ENCODE measurements at regions not wholly inside any gene's neighbourhood (a gene's known extent, or its start where the extent isn't known, plus 50 kb on each side); places are given as distances from the start of the nearest gene placed in this dataset.
A peak's percentile ranks its signal among the peaks of the same experiment; 100 is the strongest.

GRCh38 chr10:10326116-10326515 lies 691.6 kb upstream of the CELF2 start:
- no peak for DNase-seq (ENCODE audit: extremely low read depth in 1 of 11, low read depth in 9 of 11, low spot score in 4 of 11)

- DNase-seq (ENCODE audit: extremely low read depth in 1 of 11, low read depth in 9 of 11, low spot score in 4 of 11): no peak
Observed at GRCh38 chr10:10327934-10328333, 689.7 kb upstream of the CELF2 start.

- peak in 1 of 11 donors; percentile 4 for DNase-seq (ENCODE audit: extremely low read depth in 1 of 11, low read depth in 9 of 11, low spot score in 4 of 11)
Observed at GRCh38 chr10:10330418-10330817, 687.3 kb upstream of the CELF2 start.

GRCh38 chr10:10332786-10333185 lies 684.9 kb upstream of the CELF2 start:
- no peak for DNase-seq (ENCODE audit: extremely low read depth in 1 of 11, low read depth in 9 of 11, low spot score in 4 of 11)

- no peak for DNase-seq (ENCODE audit: extremely low read depth in 1 of 11, low read depth in 9 of 11, low spot score in 4 of 11)
Observed at GRCh38 chr10:10333622-10334021, 684.0 kb upstream of the CELF2 start.

GRCh38 chr10:10338339-10338738 lies 679.3 kb upstream of the CELF2 start:
- no peak for DNase-seq (ENCODE audit: extremely low read depth in 1 of 11, low read depth in 9 of 11, low spot score in 4 of 11)

GRCh38 chr10:10346390-10347150 lies 671.1 kb upstream of the CELF2 start:
- peak in 1 of 11 donors; percentile 32 for DNase-seq (ENCODE audit: extremely low read depth in 1 of 11, low read depth in 9 of 11, low spot score in 4 of 11)

GRCh38 chr10:10350050-10350449 lies 667.6 kb upstream of the CELF2 start:
- no peak for DNase-seq (ENCODE audit: extremely low read depth in 1 of 11, low read depth in 9 of 11, low spot score in 4 of 11)

GRCh38 chr10:10351451-10351850 lies 666.2 kb upstream of the CELF2 start:
- DNase-seq (ENCODE audit: extremely low read depth in 1 of 11, low read depth in 9 of 11, low spot score in 4 of 11): no peak

- no peak for DNase-seq (ENCODE audit: extremely low read depth in 1 of 11, low read depth in 9 of 11, low spot score in 4 of 11)
Observed at GRCh38 chr10:10353326-10353868, 664.3 kb upstream of the CELF2 start.

- no peak for DNase-seq (ENCODE audit: extremely low read depth in 1 of 11, low read depth in 9 of 11, low spot score in 4 of 11)
Observed at GRCh38 chr10:10359263-10359662, 658.4 kb upstream of the CELF2 start.

GRCh38 chr10:10361301-10361885 lies 656.3 kb upstream of the CELF2 start:
- DNase-seq (ENCODE audit: extremely low read depth in 1 of 11, low read depth in 9 of 11, low spot score in 4 of 11): no peak

- no peak for DNase-seq (ENCODE audit: extremely low read depth in 1 of 11, low read depth in 9 of 11, low spot score in 4 of 11)
Observed at GRCh38 chr10:10362800-10363199, 654.9 kb upstream of the CELF2 start.

- no peak for DNase-seq (ENCODE audit: extremely low read depth in 1 of 11, low read depth in 9 of 11, low spot score in 4 of 11)
Observed at GRCh38 chr10:10363217-10363616, 654.5 kb upstream of the CELF2 start.

- DNase-seq (ENCODE audit: extremely low read depth in 1 of 11, low read depth in 9 of 11, low spot score in 4 of 11): peak in 1 of 11 donors; percentile 7
Observed at GRCh38 chr10:10364902-10365301, 652.8 kb upstream of the CELF2 start.

GRCh38 chr10:10365676-10366075 lies 652.0 kb upstream of the CELF2 start:
- DNase-seq (ENCODE audit: extremely low read depth in 1 of 11, low read depth in 9 of 11, low spot score in 4 of 11): no peak

- no peak for DNase-seq (ENCODE audit: extremely low read depth in 1 of 11, low read depth in 9 of 11, low spot score in 4 of 11)
Observed at GRCh38 chr10:10366836-10367235, 650.8 kb upstream of the CELF2 start.

- no peak for DNase-seq (ENCODE audit: extremely low read depth in 1 of 11, low read depth in 9 of 11, low spot score in 4 of 11)
Observed at GRCh38 chr10:10367264-10367663, 650.4 kb upstream of the CELF2 start.

- DNase-seq (ENCODE audit: extremely low read depth in 1 of 11, low read depth in 9 of 11, low spot score in 4 of 11): no peak
Observed at GRCh38 chr10:10368951-10369576, 648.6 kb upstream of the CELF2 start.

- no peak for DNase-seq (ENCODE audit: extremely low read depth in 1 of 11, low read depth in 9 of 11, low spot score in 4 of 11)
Observed at GRCh38 chr10:10385831-10386230, 631.8 kb upstream of the CELF2 start.

Measured in renal cortex interstitium (tissue), 11 donors.